ENCODE measurements at regions not wholly inside any gene's neighbourhood (a gene's known extent, or its start where the extent isn't known, plus 50 kb on each side); places are given as distances from the start of the nearest gene placed in this dataset.

- Histone ChIP-seq H3K9me3 (no peaks in the 10 kb centered on the region), H3K4me1 (no peaks in the 10 kb centered on the region), H3K27me3 (no peaks in the 10 kb centered on the region), H3K27ac (no peak overlapping the region), H3K36me3 (no peaks in the 10 kb centered on the region), H3K4me3 (no peak overlapping the region)
- TF ChIP-seq POLR2A (IDR thresholded peaks at IDR 0.05), result no peak
- TF ChIP-seq CTCF (IDR thresholded peaks at IDR 0.05), result no peak
- intact Hi-C loops (cut with DNase I; ENCODE audit: low total_unique reads), result no loop called here
- DNase-seq, result no peak
Measured at GRCh38 chr12:65651060-65651459, 173.2 kb upstream of the HMGA2 start.

- H3K36me3 ChIP-seq, result no peaks in the 10 kb centered on the region
- H3K27me3 ChIP-seq, result no peaks in the 10 kb centered on the region
- H3K27ac ChIP-seq, result no peak overlapping the region
- intact Hi-C loops (cut with DNase I; ENCODE audit: low total_unique reads), result no loop called here
- DNase-seq, result no peak
- no peak overlapping the region for H3K4me3 ChIP-seq
- no peaks in the 10 kb centered on the region for H3K4me1 ChIP-seq
- TF ChIP-seq POLR2A (IDR thresholded peaks at IDR 0.05) (no peak), CTCF (IDR thresholded peaks at IDR 0.05) (no peak)
- H3K9me3 ChIP-seq, result no peaks in the 10 kb centered on the region
Measured at GRCh38 chr12:65653321-65653720, 171.0 kb upstream of the HMGA2 start.

GRCh38 chr12:65653946-65654629, 170.2 kb upstream of the HMGA2 start:
- intact Hi-C loops (cut with DNase I; ENCODE audit: low total_unique reads), result no loop called here
- no peak for DNase-seq
- H3K4me1 ChIP-seq, result no peaks in the 10 kb centered on the region
- no peak for TF ChIP-seq POLR2A (IDR thresholded peaks at IDR 0.05)
- no peak overlapping the region for H3K27ac ChIP-seq
- no peaks in the 10 kb centered on the region for H3K27me3 ChIP-seq
- H3K4me3 ChIP-seq, result no peak overlapping the region
- H3K36me3 ChIP-seq, result no peaks in the 10 kb centered on the region
- no peaks in the 10 kb centered on the region for H3K9me3 ChIP-seq

GRCh38 chr12:65655074-65655493, 169.2 kb upstream of the HMGA2 start:
- no peak for DNase-seq
- intact Hi-C loops (cut with DNase I; ENCODE audit: low total_unique reads), result no loop called here
- Histone ChIP-seq H3K27me3 (no peaks in the 10 kb centered on the region), H3K4me1 (no peaks in the 10 kb centered on the region), H3K36me3 (no peaks in the 10 kb centered on the region), H3K27ac (no peak overlapping the region), H3K9me3 (no peaks in the 10 kb centered on the region), H3K4me3 (no peak overlapping the region)
- TF ChIP-seq POLR2A (IDR thresholded peaks at IDR 0.05) (no peak), CTCF (IDR thresholded peaks at IDR 0.05) (no peak)

GRCh38 chr12:65656156-65656882, 168.0 kb upstream of the HMGA2 start:
- intact Hi-C loops (cut with DNase I; ENCODE audit: low total_unique reads), result no loop called here
- Histone ChIP-seq H3K36me3 (no peaks in the 10 kb centered on the region), H3K4me1 (no peaks in the 10 kb centered on the region), H3K4me3 (no peak overlapping the region), H3K9me3 (no peaks in the 10 kb centered on the region), H3K27ac (no peak overlapping the region), H3K27me3 (no peaks in the 10 kb centered on the region)
- no peak for TF ChIP-seq POLR2A (IDR thresholded peaks at IDR 0.05)
- no peak for TF ChIP-seq CTCF (IDR thresholded peaks at IDR 0.05)
- no peak for DNase-seq

All from uterus (tissue), 3 donors.